AG09309 (cell line): ENCODE measurements at regions not wholly inside any gene's neighbourhood (a gene's known extent, or its start where the extent isn't known, plus 50 kb on each side); places are given as distances from the start of the nearest gene placed in this dataset.

ENCODE experiments used
- DNase-seq: peaks from one replicate; pipeline ENCODE4 v3.0.0-alpha.2; 2010; ENCODE audit warnings: low read depth
- H3K4me3 ChIP-seq: 2 replicates; pipeline ENCODE4 v1.5.1; 2011; ENCODE audit warnings: mild to moderate bottlenecking, low read depth, low read length, moderate library complexity; ENCODE audit not compliant: control insufficient read depth
- CTCF ChIP-seq: IDR thresholded peaks from 2 replicates; pipeline ENCODE4 v1.5.1; 2011; ENCODE audit warnings: mild to moderate bottlenecking, low read depth, low read length, inconsistent platforms; ENCODE audit not compliant: insufficient read depth, control insufficient read depth; ENCODE audit errors: missing control alignments

DNA sequence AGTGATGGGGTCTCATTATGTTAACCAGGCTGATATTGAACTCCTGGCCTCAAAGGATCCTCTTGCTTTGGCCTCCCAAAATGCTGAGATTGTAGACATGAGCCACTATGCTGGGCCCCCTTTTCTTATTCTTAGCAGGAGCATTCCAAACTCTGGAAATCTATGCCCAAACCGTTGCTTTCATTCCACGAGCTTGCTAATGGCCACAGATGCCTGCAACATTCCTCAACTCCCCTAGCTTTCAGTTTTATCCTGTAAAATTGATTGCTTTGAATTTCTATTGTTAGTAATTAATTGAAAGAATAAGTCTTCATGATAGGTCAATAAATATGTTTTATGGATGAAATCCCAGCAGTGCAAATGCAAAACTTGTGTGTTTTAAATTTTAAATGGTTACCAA is 564.8 kb upstream of the WWC1 start:
- H3K4me3 ChIP-seq, result no peak overlapping the region
- DNase-seq, result no peak
- no peak for TF ChIP-seq CTCF

- H3K4me3 ChIP-seq, result no peak overlapping the region
- peak; percentile 97 for DNase-seq
- TF ChIP-seq CTCF, result no peak
Observed at GRCh38 chr5:167730121-167730520, 561.3 kb upstream of the WWC1 start.

DNA sequence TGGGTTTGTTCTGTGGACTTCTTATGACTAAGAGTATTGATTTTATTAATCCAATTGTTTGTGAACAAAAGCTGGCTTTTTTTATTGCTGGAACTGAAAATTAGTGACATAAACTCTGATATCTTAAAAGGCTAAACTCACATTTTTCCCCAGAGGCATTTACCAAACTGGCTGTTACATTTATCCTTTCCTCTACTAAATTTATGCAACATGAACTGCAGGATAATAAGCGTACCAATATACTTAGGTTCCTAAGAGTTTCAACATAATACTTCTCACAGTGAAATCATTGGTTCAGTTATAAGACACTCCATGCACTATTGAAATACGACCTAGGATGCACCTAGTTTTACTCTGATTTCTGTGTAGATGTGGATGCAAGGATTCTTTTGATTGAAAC is 560.8 kb upstream of the WWC1 start:
- TF ChIP-seq CTCF, result no peak
- H3K4me3 ChIP-seq, result no peak overlapping the region
- no peak for DNase-seq

GRCh38 chr5:167731951-167732350 is 559.5 kb upstream of the WWC1 start:
- no peak for DNase-seq
- no peak for TF ChIP-seq CTCF
- H3K4me3 ChIP-seq, result no peak overlapping the region

GRCh38 chr5:167732499-167732898 is 558.9 kb upstream of the WWC1 start:
- TF ChIP-seq CTCF, result no peak

GRCh38 chr5:167736992-167737391 is 554.5 kb upstream of the WWC1 start:
- TF ChIP-seq CTCF, result no peak
- no peak for DNase-seq
- no peak overlapping the region for H3K4me3 ChIP-seq

More at GRCh38 chr5:167732499-167732898, 558.9 kb upstream of the WWC1 start:
- H3K4me3 ChIP-seq, result no peak overlapping the region
- DNase-seq, result no peak

DNA sequence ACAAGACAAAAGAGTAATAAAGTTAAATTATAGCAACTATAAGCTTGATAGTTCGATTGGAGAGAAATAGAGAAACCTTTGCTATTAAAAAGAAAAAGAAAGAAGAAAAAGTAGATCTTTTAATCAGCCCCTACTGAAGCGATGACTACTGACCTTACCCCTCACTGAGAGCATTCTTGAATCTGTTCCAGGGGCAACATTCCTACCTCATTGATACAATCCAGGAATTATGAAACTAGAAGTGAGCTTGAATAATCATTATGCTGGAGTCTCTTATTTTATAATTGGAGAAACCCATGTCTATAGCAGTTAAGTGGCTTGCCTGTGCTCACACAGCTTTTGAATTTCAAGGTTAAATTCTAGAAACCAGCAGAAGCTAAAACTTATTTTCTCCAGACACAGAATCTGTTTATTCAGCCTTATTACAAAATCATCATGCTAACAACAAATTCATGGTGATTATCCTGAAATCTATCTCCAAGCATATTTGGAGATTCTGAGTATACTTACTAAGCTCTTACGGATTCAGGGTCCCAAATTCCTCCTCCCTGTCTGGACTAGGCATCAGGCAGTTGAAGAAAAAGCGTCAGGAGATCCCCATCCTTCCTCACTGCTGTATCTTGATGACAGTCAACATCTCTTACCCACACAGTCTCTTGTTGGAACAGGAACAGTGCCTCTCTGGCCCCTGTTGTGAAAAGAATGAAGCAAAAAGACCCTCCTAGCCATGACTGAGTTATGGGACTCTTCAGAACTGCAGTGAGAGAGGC is 547.6 kb upstream of the WWC1 start:
- peak; percentile 77 for DNase-seq
- no peak overlapping the region for H3K4me3 ChIP-seq
- no peak for TF ChIP-seq CTCF
